ENCODE measurements at regions not wholly inside any gene's neighbourhood (a gene's known extent, or its start where the extent isn't known, plus 50 kb on each side); places are given as distances from the start of the nearest gene placed in this dataset.

GRCh38 chr7:51528172-51528571 is 211.6 kb upstream of the COBL start:
- in situ Hi-C loops (cut with MboI; ENCODE audit: low sequenced_read_pairs) = no loop called here
- WGBS, 2 experiments (ENCODE audit: extremely low coverage in 2 of 2, insufficient read length in 1 of 2) = no CpG with 5 or more reads among the region's 5 CpGs
- BruUV-seq (replicated peaks) = no TSS peak
- Histone ChIP-seq H2BK15ac (ENCODE audit: low read depth, low read length) (no peak overlapping the region), H4K20me1 (ENCODE audit: insufficient read depth, low read length) (no peaks in the 10 kb centered on the region), H3K27me3 (ENCODE audit: control insufficient read depth, insufficient read depth, low read length) (no peaks in the 10 kb centered on the region), H2BK5ac (ENCODE audit: low read depth, low read length, poor library complexity, severe bottlenecking) (no peak overlapping the region), H3K56ac (ENCODE audit: extremely low read depth, insufficient read depth, low read length) (no peak overlapping the region), H3K4me1 (ENCODE audit: control insufficient read depth, insufficient read depth, low read length) (no peaks in the 10 kb centered on the region), H3K4ac (ENCODE audit: low read depth, low read length) (no peak overlapping the region), H4K8ac (ENCODE audit: low read depth in 2 of 2, low read length in 2 of 2) (no peak overlapping the region), H2AK5ac (ENCODE audit: low read depth, low read length) (no peak overlapping the region), H3K18ac (ENCODE audit: low read depth, low read length) (no peak overlapping the region), H3K36me3 (ENCODE audit: control insufficient read depth, insufficient read depth, low read length) (no peaks in the 10 kb centered on the region), H2AFZ (replicated peaks; ENCODE audit: low read length, poor library complexity) (no peak overlapping the region), H3K27ac (ENCODE audit: insufficient read depth, low read length) (no peak overlapping the region), H4K91ac (ENCODE audit: insufficient read depth, low read depth, low read length) (no peak overlapping the region), H3K14ac (replicated peaks; ENCODE audit: low read depth, low read length) (no peak overlapping the region), H2AK9ac (replicated peaks; ENCODE audit: low read depth, low read length, poor library complexity) (no peak overlapping the region), H3K4me2 (ENCODE audit: low read depth, low read length) (no peak overlapping the region), H4K5ac (ENCODE audit: low read depth, low read length) (no peak overlapping the region), H3K79me1 (ENCODE audit: low read depth in 1 of 2, low read length in 2 of 2) (no peaks in the 10 kb centered on the region), H3K9me3 (ENCODE audit: control insufficient read depth, insufficient read depth, low read length) (0 out of 2 replicates have a peak, but pooled peaks cover 2% of the 10 kb centered on the region), H3K4me3 (ENCODE audit: insufficient read depth, low read depth, low read length) (no peak overlapping the region), H2BK20ac (ENCODE audit: low read depth, low read length) (no peak overlapping the region), H3K23ac (ENCODE audit: low read depth, low read length) (no peak overlapping the region), H3K9ac (ENCODE audit: low read depth, low read length) (no peak overlapping the region), H2BK120ac (ENCODE audit: low read depth, low read length) (no peak overlapping the region), H3K9me1 (ENCODE audit: insufficient read depth, low read length) (no peaks in the 10 kb centered on the region)
- ChIA-PET POLR2A (ENCODE audit: unreplicated experiment) (no interaction called here), CTCF (no interaction called here)
- no peak for ATAC-seq (ENCODE audit: low read depth)
- DNase-seq = no peak
- TF ChIP-seq MAFK (IDR thresholded peaks at IDR 0.05; ENCODE audit: low read depth, low read length) (no peak), FOS (IDR thresholded peaks at IDR 0.05; ENCODE audit: low read depth, low read length) (no peak), BHLHE40 (IDR thresholded peaks at IDR 0.05; ENCODE audit: low read depth, low read length) (no peak), USF2 (IDR thresholded peaks at IDR 0.05; ENCODE audit: low read depth, low read length) (no peak), ELK1 (IDR thresholded peaks at IDR 0.05; ENCODE audit: borderline replicate concordance, low read depth, low read length) (no peak), MXI1 (IDR thresholded peaks at IDR 0.05; ENCODE audit: borderline replicate concordance, low read depth, low read length) (no peak), RCOR1 (IDR thresholded peaks at IDR 0.05; ENCODE audit: insufficient replicate concordance, low read length) (no peak), RFX5 (IDR thresholded peaks at IDR 0.05; ENCODE audit: low read depth, low read length) (no peak), SMC3 (IDR thresholded peaks at IDR 0.05; ENCODE audit: low read depth, low read length) (no peak), CEBPB (IDR thresholded peaks at IDR 0.05; ENCODE audit: low read depth, low read length) (no peak), NFE2L2 (IDR thresholded peaks at IDR 0.05; ENCODE audit: low read depth, low read length) (no peak), CHD1 (IDR thresholded peaks at IDR 0.05; ENCODE audit: low read depth, low read length) (no peak), RAD21 (IDR thresholded peaks at IDR 0.05; ENCODE audit: low read length) (no peak), MAZ (IDR thresholded peaks at IDR 0.05; ENCODE audit: borderline replicate concordance, low read depth, low read length) (no peak), CTCF (conservative IDR thresholded peaks at IDR 0.05; ENCODE audit: low read depth, low read length) (no peak), POLR2A (IDR thresholded peaks at IDR 0.05; ENCODE audit: low read depth, low read length) (no peak)
- dilution Hi-C loops (cut with HindIII; ENCODE audit: low sequenced_read_pairs, unreplicated experiment) = no loop called here
- intact Hi-C loops (cut with micrococcal nuclease) = no loop called here
